ENCODE measurements at regions not wholly inside any gene's neighbourhood (a gene's known extent, or its start where the extent isn't known, plus 50 kb on each side); places are given as distances from the start of the nearest gene placed in this dataset.

DNA sequence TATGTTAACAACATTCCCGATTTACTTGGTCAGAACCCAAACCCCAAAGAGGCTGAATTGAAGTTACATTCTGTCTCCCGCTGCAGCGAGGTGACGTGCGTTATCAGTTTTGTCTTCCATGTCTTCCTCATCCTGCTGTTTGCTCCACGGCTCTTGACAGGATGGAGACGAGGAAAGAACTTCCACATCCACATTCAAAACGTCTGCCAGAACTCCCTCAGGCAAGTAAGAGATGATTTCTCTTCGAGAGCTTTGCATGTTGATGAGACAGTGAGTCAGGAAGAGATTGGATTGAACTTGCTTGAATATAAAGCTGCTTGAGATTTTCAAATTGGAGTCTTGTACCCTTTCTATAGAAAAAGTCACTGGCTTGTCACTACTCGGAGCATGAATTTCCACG lies 242.6 kb downstream of the AUH start:
- CTCF ChIA-PET (ENCODE audit: partially characterized antibody), result no interaction called here

DNA sequence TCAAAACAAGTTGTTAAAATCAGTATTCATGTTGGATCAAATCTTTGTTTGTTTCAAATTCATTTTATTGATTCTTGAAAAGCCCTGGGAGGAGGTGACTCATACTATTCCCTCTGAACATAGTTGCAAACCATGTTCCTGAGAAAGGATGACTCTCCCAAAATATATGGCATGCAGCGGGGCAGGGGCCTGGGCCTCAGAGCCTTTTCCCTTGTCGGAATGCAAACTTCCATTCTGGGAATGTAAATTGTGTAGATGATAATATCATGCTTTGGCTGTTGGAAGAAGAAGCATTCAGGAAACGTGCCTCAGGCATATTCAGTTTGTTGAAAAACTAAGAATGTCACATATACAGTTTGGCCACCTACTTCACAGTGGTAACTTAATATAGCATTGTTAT lies 242.0 kb downstream of the AUH start:
- Histone ChIP-seq H3K36me3 (ENCODE audit: insufficient read depth, low read length) (no peaks in the 10 kb centered on the region), H3K27me3 (ENCODE audit: insufficient read depth, low read length) (no peaks in the 10 kb centered on the region), H3K27ac (ENCODE audit: low read depth, low read length) (no peak overlapping the region), H3K4me3 (ENCODE audit: low read length in 2 of 2) (no peak overlapping the region), H3K4me1 (ENCODE audit: insufficient read depth, low read length) (no peaks in the 10 kb centered on the region), H3K9me3 (ENCODE audit: control insufficient read depth in 1 of 2, low read length in 2 of 2) (no peaks in the 10 kb centered on the region)
- no peak overlapping the region for H3K27ac Mint-ChIP-seq
- no peak for DNase-seq
- ChIA-PET CTCF (ENCODE audit: partially characterized antibody) (no interaction called here), POLR2A (ENCODE audit: partially characterized antibody) (no interaction called here)
- peaks cover 12 to 13% of the 10 kb centered on the region in 2 donors for H3K27me3 Mint-ChIP-seq
- H3K4me3 Mint-ChIP-seq, result no peak overlapping the region
- no peaks in the 10 kb centered on the region for H3K4me1 Mint-ChIP-seq
- H3K36me3 Mint-ChIP-seq, result no peaks in the 10 kb centered on the region
- intact Hi-C loops (cut with micrococcal nuclease), result no loop called here
- H3K9me3 Mint-ChIP-seq, result peaks cover 0 to 4% (median 0%) of the 10 kb centered on the region in 8 donors

More for the DNA sequence above, 242.6 kb downstream of the AUH start:
- Histone ChIP-seq H3K27me3 (ENCODE audit: insufficient read depth, low read length) (no peaks in the 10 kb centered on the region), H3K9me3 (ENCODE audit: control insufficient read depth in 1 of 2, low read length in 2 of 2) (no peaks in the 10 kb centered on the region), H3K36me3 (ENCODE audit: insufficient read depth, low read length) (no peaks in the 10 kb centered on the region), H3K4me3 (ENCODE audit: low read length in 2 of 2) (no peak overlapping the region), H3K27ac (ENCODE audit: low read depth, low read length) (no peak overlapping the region), H3K4me1 (ENCODE audit: insufficient read depth, low read length) (no peaks in the 10 kb centered on the region)
- Mint-ChIP-seq H3K36me3 (no peaks in the 10 kb centered on the region), H3K4me3 (no peak overlapping the region), H3K27ac (no peak overlapping the region), H3K27me3 (peaks cover 12 to 13% of the 10 kb centered on the region in 2 donors), H3K9me3 (peaks cover 0 to 4% (median 0%) of the 10 kb centered on the region in 8 donors), H3K4me1 (no peaks in the 10 kb centered on the region)
- no peak for DNase-seq
- POLR2A ChIA-PET (ENCODE audit: partially characterized antibody), result no interaction called here
- intact Hi-C loops (cut with micrococcal nuclease), result no loop called here

GRCh38 chr9:91120200-91120599 lies 241.5 kb downstream of the AUH start:
- Mint-ChIP-seq H3K4me1 (no peaks in the 10 kb centered on the region), H3K27ac (no peak overlapping the region), H3K9me3 (peaks cover 0 to 4% (median 0%) of the 10 kb centered on the region in 8 donors), H3K36me3 (peaks cover 0 to under 1% of the 10 kb centered on the region in 2 donors), H3K27me3 (peaks cover 12 to 13% of the 10 kb centered on the region in 2 donors), H3K4me3 (no peak overlapping the region)
- no peak for DNase-seq
- Histone ChIP-seq H3K27ac (ENCODE audit: low read depth, low read length) (no peak overlapping the region), H3K27me3 (ENCODE audit: insufficient read depth, low read length) (no peaks in the 10 kb centered on the region), H3K4me3 (ENCODE audit: low read length in 2 of 2) (no peak overlapping the region), H3K36me3 (ENCODE audit: insufficient read depth, low read length) (no peaks in the 10 kb centered on the region), H3K9me3 (ENCODE audit: control insufficient read depth in 1 of 2, low read length in 2 of 2) (no peaks in the 10 kb centered on the region), H3K4me1 (ENCODE audit: insufficient read depth, low read length) (no peaks in the 10 kb centered on the region)
- intact Hi-C loops (cut with micrococcal nuclease), result no loop called here
- CTCF ChIA-PET (ENCODE audit: partially characterized antibody), result no interaction called here
- POLR2A ChIA-PET (ENCODE audit: partially characterized antibody), result no interaction called here

DNA sequence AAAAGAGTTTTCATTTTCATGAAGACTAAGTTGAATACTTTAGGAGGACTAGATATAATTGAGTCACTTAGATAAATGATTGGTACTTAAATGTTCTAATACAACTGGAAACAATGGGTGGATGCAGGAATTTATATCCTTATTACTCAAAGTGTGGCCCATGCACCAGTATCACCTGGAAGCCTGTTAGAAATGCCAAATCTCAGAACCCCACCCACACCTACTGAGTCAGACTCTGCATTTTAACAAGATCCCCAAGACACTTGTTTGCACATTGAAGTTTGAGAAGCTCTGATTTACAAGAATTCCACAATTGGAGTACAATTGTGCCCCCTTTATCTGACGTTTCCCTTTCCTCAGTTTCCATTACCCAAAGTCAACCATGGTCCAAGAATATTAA lies 239.0 kb downstream of the AUH start:
- ChIA-PET CTCF (ENCODE audit: partially characterized antibody) (no interaction called here), POLR2A (ENCODE audit: partially characterized antibody) (no interaction called here)
- Histone ChIP-seq H3K36me3 (ENCODE audit: insufficient read depth, low read length) (no peaks in the 10 kb centered on the region), H3K4me3 (ENCODE audit: low read length in 2 of 2) (no peak overlapping the region), H3K4me1 (ENCODE audit: insufficient read depth, low read length) (no peaks in the 10 kb centered on the region), H3K27me3 (ENCODE audit: insufficient read depth, low read length) (no peaks in the 10 kb centered on the region), H3K27ac (ENCODE audit: low read depth, low read length) (no peak overlapping the region), H3K9me3 (ENCODE audit: control insufficient read depth in 1 of 2, low read length in 2 of 2) (no peaks in the 10 kb centered on the region)
- no peak for DNase-seq
- H3K9me3 Mint-ChIP-seq, result peaks cover 0 to 7% (median 0%) of the 10 kb centered on the region in 8 donors
- no peak overlapping the region for H3K4me3 Mint-ChIP-seq
- intact Hi-C loops (cut with micrococcal nuclease), result no loop called here
- H3K27me3 Mint-ChIP-seq, result peaks cover 11 to 12% of the 10 kb centered on the region in 2 donors
- no peaks in the 10 kb centered on the region for H3K4me1 Mint-ChIP-seq
- H3K27ac Mint-ChIP-seq, result no peak overlapping the region
- H3K36me3 Mint-ChIP-seq, result peaks cover 0 to 5% of the 10 kb centered on the region in 2 donors

GRCh38 chr9:91126761-91127445 lies 234.8 kb downstream of the AUH start:
- peaks cover 3 to 11% (median 6%) of the 10 kb centered on the region in 4 donors for H3K4me1 Mint-ChIP-seq
- H3K27me3 ChIP-seq (ENCODE audit: insufficient read depth, low read length), result no peaks in the 10 kb centered on the region
- no peak for DNase-seq
- H3K9me3 Mint-ChIP-seq, result peaks cover 0 to 7% (median 0%) of the 10 kb centered on the region in 8 donors
- H3K36me3 Mint-ChIP-seq, result peaks cover 0 to 5% of the 10 kb centered on the region in 2 donors
- H3K4me3 Mint-ChIP-seq, result no peak overlapping the region
- no peak overlapping the region for H3K4me3 ChIP-seq (ENCODE audit: low read length in 2 of 2)
- no peaks in the 10 kb centered on the region for H3K9me3 ChIP-seq (ENCODE audit: control insufficient read depth in 1 of 2, low read length in 2 of 2)
- peaks cover 4% of the 10 kb centered on the region for H3K4me1 ChIP-seq (ENCODE audit: insufficient read depth, low read length)
- no peaks in the 10 kb centered on the region for H3K27me3 Mint-ChIP-seq
- H3K27ac ChIP-seq (ENCODE audit: low read depth, low read length), result no peak overlapping the region
- H3K36me3 ChIP-seq (ENCODE audit: insufficient read depth, low read length), result no peaks in the 10 kb centered on the region
- intact Hi-C loops (cut with micrococcal nuclease), result no loop called here
- H3K27ac Mint-ChIP-seq, result no peak overlapping the region
- ChIA-PET POLR2A (ENCODE audit: partially characterized antibody) (no interaction called here), CTCF (ENCODE audit: partially characterized antibody) (no interaction called here)

DNA sequence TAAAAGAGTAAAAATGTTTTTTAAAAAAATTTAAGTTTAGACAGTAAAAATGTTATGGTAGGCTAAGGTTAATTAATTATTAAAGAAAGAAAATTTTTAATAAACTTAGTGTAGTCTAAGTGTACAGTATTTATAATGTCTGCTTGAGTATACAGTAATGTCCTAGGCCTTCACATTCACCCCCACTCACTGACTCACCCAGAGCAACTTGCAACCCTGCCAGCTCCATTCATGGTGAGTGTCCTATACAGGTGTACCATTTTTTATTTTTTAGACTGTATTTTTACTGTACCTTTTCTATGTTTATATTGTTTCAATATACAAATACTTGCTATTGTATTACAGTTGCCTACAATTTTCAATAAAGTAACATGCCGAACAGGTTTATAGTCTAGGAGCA lies 234.1 kb downstream of the AUH start:
- H3K4me3 Mint-ChIP-seq, result no peak overlapping the region
- POLR2A ChIA-PET (ENCODE audit: partially characterized antibody), result no interaction called here
- Histone ChIP-seq H3K4me3 (ENCODE audit: low read length in 2 of 2) (no peak overlapping the region), H3K27ac (ENCODE audit: low read depth, low read length) (no peak overlapping the region), H3K36me3 (ENCODE audit: insufficient read depth, low read length) (no peaks in the 10 kb centered on the region), H3K9me3 (ENCODE audit: control insufficient read depth in 1 of 2, low read length in 2 of 2) (no peaks in the 10 kb centered on the region), H3K4me1 (ENCODE audit: insufficient read depth, low read length) (peaks cover 4% of the 10 kb centered on the region), H3K27me3 (ENCODE audit: insufficient read depth, low read length) (no peaks in the 10 kb centered on the region)
- H3K4me1 Mint-ChIP-seq, result peaks cover 3 to 11% (median 6%) of the 10 kb centered on the region in 4 donors
- peaks cover 0 to 7% (median 0%) of the 10 kb centered on the region in 8 donors for H3K9me3 Mint-ChIP-seq
- H3K27me3 Mint-ChIP-seq, result no peaks in the 10 kb centered on the region
- intact Hi-C loops (cut with micrococcal nuclease), result no loop called here
- no peak overlapping the region for H3K27ac Mint-ChIP-seq
- H3K36me3 Mint-ChIP-seq, result peaks cover 0 to 5% of the 10 kb centered on the region in 2 donors
- DNase-seq, result no peak
- CTCF ChIA-PET (ENCODE audit: partially characterized antibody), result no interaction called here

- DNase-seq, result no peak
- POLR2A ChIA-PET (ENCODE audit: partially characterized antibody), result interaction anchor here (0.6 kb wide), 1 partner anchor 1381 kb away, joined by 3 read pairs; no protein-coding TSS in a partner anchor
- no peak overlapping the region for H3K27ac ChIP-seq (ENCODE audit: low read depth, low read length)
Observed at GRCh38 chr9:91130796-91131318, 230.9 kb downstream of the AUH start.

More at GRCh38 chr9:91130796-91131318, 230.9 kb downstream of the AUH start:
- H3K27me3 Mint-ChIP-seq, result peaks cover 0 to 4% of the 10 kb centered on the region in 2 donors
- H3K9me3 ChIP-seq (ENCODE audit: control insufficient read depth in 1 of 2, low read length in 2 of 2), result no peaks in the 10 kb centered on the region
- H3K27ac Mint-ChIP-seq, result peak overlapping the region in 1 of 7 donors; percentile 44
- CTCF ChIA-PET (ENCODE audit: partially characterized antibody), result no interaction called here
- no peaks in the 10 kb centered on the region for H3K36me3 ChIP-seq (ENCODE audit: insufficient read depth, low read length)
- no peaks in the 10 kb centered on the region for H3K27me3 ChIP-seq (ENCODE audit: insufficient read depth, low read length)
- H3K9me3 Mint-ChIP-seq, result no peaks in the 10 kb centered on the region
- no peak overlapping the region for H3K4me3 ChIP-seq (ENCODE audit: low read length in 2 of 2)
- H3K4me1 ChIP-seq (ENCODE audit: insufficient read depth, low read length), result peaks cover 4% of the 10 kb centered on the region
- intact Hi-C loops (cut with micrococcal nuclease), result no loop called here
- no peak overlapping the region for H3K4me3 Mint-ChIP-seq
- no peaks in the 10 kb centered on the region for H3K36me3 Mint-ChIP-seq
- H3K4me1 Mint-ChIP-seq, result peaks cover 3 to 11% (median 6%) of the 10 kb centered on the region in 4 donors
